Astrocyte of the cerebellum (primary cell): ENCODE measurements at regions not wholly inside any gene's neighbourhood (a gene's known extent, or its start where the extent isn't known, plus 50 kb on each side); places are given as distances from the start of the nearest gene placed in this dataset.

Experiments
- DNase-seq: peaks from one replicate; pipeline ENCODE4 v3.0.0-alpha.2; 2011; ENCODE audit warnings: low read depth
- H3K4me3 ChIP-seq: 2 replicates; pipeline ENCODE4 v1.5.1; 2011; ENCODE audit warnings: mild to moderate bottlenecking, low read depth, low read length, moderate library complexity
- CTCF ChIP-seq: IDR thresholded peaks from 2 replicates; pipeline ENCODE4 v1.5.1; 2012; ENCODE audit warnings: low read length, low read depth, moderate library complexity, mild to moderate bottlenecking; ENCODE audit errors: missing control alignments
- in situ Hi-C: cut with HindIII; loops from 2 replicates; pipeline ENCODE4 v1.10.0; 2017; ENCODE audit warnings: low sequenced_read_pairs

GRCh38 chr7:115747174-115747573 lies 283.4 kb downstream of the TFEC start:
- no peak for DNase-seq
- in situ Hi-C loops = no loop called here

GRCh38 chr7:115740043-115740442 lies 290.5 kb downstream of the TFEC start:
- in situ Hi-C loops = no loop called here
- TF ChIP-seq CTCF = no peak
- no peak for DNase-seq
- H3K4me3 ChIP-seq = no peak overlapping the region

More at GRCh38 chr7:115747174-115747573, 283.4 kb downstream of the TFEC start:
- TF ChIP-seq CTCF = no peak
- H3K4me3 ChIP-seq = no peak overlapping the region

DNA sequence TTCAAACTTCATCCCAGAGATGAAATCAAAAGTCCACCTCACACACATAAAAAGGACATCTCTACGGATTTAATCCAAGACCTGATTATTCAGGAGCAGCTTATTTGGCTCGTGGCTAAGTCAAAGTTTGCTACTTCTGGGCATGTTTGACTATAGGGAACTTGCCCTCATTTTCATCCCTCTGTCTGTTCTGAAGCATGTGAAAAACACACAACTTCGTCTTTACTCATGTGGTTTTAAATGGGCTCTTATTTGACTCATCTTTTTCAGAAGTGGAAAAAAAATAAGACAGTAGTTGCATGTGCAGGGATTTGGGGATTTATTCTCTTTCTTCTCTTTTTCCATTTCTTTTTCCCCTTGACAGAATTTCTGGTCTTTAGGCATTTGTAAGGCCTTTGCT lies 295.9 kb downstream of the TFEC start:
- no peak for DNase-seq
- no peak overlapping the region for H3K4me3 ChIP-seq
- in situ Hi-C loops = no loop called here
- no peak for TF ChIP-seq CTCF

GRCh38 chr7:115731796-115732471 lies 298.6 kb downstream of the TFEC start:
- H3K4me3 ChIP-seq = no peak overlapping the region
- no peak for DNase-seq
- TF ChIP-seq CTCF = no peak
- in situ Hi-C loops = no loop called here

- H3K4me3 ChIP-seq = no peak overlapping the region
- in situ Hi-C loops = no loop called here
- no peak for TF ChIP-seq CTCF
- DNase-seq = no peak
These were observed 302.0 kb downstream of the TFEC start for GRCh38 chr7:115728518-115728917.

DNA sequence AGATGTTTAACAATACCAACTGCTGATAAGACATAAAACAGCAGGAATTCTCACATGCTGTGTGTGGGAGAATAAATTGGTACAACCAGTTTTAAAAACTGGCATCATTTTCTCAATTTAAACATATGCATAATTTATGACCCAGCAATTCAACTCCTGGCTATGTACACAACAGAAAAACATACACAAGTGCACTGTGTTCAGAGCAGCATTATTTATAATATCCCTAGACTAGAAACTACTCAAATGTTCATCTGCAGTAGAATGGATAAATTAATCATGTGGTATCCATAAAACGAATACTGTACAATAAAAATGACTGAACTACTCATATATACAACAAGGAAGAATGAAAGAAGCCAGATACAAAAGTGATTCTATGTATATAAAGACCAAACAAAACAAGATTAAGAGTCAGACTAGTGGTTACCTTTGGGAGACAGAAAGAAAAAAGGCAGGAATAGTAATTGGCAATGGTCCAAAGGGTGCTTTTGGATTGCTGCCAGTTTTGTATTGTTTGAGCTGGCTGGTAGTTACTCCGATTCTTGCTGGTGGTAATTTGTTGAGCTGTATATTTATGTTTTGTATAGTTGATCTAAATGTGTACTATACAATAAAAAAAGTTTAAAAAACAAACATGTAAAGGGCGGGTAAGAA lies 306.0 kb downstream of the TFEC start:
- TF ChIP-seq CTCF = no peak
- DNase-seq = no peak
- H3K4me3 ChIP-seq = no peak overlapping the region
- in situ Hi-C loops = loop anchor here (25.0 kb wide), 1 partner anchor 862 kb away; no protein-coding TSS in a partner anchor
